ENCODE measurements at regions not wholly inside any gene's neighbourhood (a gene's known extent, or its start where the extent isn't known, plus 50 kb on each side); places are given as distances from the start of the nearest gene placed in this dataset.

DNA sequence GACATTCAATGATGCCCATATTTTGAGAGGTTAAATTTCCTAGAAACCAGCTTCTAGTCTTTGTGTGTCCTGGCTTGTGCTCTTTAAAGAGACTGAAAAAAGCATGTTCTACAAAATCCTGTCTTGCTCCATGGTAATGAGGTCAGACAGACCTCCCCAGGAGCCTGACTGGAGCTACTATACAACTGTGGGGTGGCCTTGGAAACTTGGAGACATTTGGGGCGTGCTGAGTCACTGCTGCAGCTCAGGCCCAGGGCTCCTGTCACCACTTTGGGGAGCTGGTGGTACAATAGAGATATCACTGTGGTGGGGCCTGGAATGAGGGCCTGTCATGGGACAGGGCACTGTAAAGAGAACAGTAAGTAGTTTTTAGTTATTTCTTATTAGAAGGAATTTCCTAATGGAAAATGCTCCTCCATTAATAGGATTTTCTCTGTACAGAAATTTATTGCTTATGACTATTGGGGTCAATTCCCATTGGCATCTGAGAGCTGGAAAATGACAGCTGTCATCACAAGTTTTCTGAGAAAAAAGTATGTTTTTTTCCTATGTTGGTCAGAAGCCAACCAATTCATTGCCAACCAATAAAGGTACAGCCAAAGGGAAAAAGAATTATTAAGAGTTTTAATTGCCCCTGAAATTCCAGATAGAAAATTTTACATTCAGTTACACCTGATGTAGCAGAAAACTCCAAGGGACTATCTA is 207.4 kb upstream of the JADE1 start:
- peak; percentile 58 for DNase-seq (ENCODE audit: low spot score)

DNA sequence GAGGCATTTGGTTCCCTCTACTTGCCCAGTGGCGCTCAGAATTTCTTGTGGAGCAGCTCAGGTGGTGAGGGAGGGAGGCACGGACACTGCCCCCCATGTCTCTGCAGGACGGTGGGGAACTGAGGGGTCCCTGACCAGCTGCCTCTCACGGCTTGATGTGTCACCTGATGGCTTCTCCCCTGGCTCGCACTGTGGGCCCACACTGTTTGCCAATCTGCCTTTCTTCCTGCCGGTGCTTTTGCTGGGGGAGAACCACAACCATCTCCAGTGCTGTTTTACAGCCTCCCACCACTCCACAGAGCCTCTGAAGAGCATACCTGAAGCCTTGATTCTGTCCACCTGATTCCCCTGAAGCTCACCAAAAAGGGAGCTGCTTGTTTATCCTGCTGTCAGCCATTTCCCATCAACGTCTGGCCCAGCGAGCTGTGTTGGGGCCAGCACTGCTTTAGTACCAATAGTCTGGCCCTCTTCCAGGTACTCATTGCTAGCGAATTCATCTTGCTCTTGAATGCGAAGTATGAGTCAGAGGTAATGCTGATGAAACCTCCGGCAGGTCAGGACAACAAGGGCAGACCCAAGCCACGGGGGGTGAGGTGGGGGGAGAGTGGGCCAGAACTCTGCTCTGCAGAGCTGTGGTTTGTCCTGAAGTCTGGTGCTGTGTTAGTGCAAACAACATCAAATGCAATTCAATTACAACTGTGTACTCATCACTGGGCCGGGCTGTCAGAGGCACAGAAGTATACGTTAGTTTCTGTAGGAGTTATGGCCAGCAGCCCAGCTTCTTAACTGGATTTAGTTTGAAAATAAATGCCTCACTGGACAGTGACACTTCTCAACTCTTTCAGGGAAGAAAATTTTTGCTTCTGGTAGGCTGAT is 208.3 kb upstream of the JADE1 start:
- peak; percentile 41 for DNase-seq (ENCODE audit: low spot score)

DNA sequence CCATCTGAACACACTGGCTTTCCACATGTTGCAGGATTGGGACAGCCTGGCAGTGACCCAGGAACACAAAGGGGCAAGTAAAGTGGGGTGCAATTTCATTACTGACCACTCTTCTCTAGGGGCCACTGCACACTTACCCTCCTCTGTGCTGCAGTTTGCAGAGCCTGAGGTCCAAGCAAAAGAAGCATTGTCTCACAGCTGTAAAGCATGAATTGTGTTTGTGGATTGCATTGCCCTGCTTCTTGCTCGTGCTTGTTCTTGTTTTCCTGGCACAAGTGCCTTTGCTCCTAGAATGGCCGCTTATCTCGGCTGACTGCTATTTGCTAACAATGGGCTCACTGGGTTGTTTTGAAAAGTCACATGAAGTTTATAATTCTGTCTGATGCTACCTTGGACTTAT is 209.1 kb upstream of the JADE1 start:
- no peak for DNase-seq (ENCODE audit: low spot score)

DNA sequence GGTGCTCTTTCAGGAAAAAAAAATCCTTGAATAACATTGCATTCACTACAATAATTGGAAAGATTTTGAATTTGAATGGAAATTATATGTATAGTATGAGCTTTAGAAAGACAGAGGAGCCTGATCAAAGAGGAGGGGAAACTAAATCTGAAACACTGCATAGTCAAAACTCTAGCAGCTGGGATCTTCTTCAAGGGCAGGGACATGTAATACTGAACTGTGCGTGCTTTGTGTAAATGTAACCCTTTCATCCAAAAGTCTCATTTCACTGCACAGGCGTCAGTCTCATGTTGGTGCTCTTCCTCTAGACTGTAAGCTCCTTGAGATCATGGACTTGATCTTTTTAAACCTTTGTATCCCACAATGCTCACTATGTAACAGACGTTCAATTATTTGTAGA is 212.0 kb upstream of the JADE1 start:
- no peak for DNase-seq (ENCODE audit: low spot score)

DNA sequence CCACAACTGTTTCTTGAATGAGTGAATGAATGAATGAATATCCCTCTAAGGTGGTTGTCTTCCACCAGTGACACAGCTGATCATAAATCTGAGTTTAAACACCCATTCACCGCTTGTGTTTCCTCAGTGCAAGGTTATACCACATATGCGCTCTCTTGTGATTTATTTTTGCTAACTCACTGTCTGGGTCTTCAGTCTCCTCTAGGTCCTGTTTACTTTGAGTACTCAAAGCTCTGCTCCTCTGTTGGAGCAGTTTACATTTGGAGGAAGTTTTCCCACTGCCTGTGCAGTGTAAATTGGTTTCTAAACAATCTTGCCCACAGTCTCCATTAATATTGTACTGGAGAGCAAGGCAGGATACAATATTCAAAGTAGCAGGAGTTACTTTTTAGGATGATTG is 212.6 kb upstream of the JADE1 start:
- DNase-seq (ENCODE audit: low spot score): no peak

DNA sequence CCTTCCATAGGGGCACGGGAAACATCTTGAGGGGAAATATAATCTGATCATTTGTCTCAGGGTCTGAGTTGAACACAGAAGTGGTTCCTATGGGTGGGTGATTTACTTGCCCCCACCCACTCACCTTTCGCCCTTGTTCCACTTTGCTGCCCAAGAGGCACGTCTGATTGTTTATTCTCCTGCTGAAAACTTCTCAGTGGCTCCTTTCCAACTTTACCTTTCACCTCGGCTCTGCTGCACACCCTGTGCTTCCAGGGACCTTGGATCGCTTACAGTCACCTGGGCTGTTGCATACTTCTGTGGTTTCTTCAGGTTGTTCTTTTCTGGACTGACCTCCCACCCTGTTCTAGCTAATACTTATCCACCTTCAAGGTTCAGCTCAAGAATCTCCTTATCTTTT is 213.4 kb upstream of the JADE1 start:
- DNase-seq (ENCODE audit: low spot score): no peak

DNA sequence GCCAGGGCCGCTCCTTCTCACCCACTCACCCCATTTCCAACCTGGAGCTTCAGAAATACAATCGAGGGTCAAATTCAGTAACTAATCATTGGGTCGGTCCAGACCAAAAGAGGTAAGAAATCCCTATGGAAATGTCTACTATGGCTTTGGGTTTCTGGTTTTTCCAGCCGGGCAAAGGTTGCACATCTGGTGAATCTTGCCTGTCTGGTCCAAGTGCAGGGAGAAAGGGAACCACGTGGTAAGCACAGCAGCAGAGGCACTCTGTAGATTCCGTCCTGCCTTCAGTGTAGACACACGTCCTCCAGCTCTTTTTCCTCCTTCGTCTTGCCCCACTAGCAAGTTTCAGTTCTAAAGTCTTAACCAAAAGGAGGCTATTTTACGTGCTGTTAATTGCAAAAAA is 218.0 kb upstream of the JADE1 start:
- no peak for DNase-seq (ENCODE audit: low spot score)

DNA sequence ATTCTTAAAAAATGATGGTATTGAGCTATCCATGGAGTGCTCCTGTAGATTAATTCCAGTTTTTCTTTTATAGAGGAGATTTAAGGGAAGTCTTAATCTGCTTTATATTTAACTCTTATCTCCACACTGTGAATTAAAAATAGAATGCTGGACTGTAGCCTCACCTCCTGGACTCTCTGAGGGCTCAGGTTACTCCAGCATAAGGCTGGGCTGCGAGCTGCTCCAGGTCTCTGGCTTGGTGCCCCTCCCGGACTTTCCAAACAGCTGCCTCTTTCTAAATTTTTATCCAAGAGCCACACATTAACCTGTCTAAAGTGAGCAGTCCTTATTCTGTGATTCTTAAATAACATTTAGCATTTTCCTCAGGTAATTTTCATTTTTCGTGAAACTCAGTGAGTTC is 218.7 kb upstream of the JADE1 start:
- no peak for DNase-seq (ENCODE audit: low spot score)

DNA sequence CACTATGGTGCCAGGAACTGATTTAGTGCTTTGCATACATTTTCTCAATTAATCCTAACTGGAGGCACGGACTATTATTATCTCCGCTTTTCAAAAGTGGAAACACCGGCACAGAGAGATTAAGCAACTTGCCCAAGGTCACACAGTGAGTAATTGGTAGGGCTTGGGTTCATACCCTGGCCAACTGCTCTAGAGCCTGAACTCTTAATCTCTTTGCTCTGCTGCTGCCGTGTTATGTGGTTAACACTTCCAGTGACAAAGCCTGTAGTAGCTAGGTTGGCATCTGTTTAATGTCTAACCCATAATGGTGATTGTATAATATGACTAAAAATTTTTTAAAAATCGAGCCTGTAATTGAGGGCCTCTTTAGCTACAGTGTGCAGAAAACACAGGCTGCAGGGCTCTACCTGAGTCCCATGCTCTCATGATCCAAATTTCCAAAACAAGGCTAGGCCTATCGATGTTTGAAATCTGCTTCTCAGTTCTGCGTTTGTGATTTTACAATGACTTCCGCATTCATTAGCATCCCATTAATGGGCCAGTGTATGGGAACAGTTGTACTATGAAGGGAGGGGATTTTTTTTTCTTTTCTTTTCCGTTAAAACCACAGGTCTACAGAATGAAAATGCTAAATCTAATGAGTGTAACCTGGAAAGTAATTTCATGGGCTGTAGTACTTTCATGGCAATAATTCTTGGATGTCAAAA is 219.3 kb upstream of the JADE1 start:
- no peak for DNase-seq (ENCODE audit: low spot score)

DNA sequence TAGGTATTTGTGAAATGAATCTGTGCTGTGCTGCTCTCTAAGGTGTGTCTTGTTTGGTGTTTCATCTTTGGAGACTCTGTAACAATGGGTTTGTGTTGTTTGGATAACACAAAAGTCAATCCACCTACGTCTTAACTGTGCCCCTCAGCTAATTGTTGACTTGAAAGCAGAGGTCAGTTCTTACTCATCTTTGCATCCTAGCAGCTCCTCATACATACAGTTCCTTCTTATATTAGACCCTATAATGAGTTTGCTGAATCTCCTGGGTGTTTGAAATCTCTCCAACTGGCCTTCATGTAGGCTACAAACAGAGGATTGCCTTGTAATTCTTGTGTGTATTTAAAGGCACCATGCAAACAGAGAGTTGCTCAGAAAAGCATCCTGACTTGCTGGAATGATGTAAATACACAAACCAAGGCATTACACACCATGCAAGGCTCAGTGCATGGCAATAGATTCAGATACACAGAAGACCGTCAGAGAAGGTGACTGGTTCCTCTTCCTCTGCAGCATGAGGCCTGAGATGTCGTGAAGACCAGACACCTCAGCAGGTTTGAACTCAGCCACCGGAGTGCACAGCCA is 220.0 kb upstream of the JADE1 start:
- no peak for DNase-seq (ENCODE audit: low spot score)

DNA sequence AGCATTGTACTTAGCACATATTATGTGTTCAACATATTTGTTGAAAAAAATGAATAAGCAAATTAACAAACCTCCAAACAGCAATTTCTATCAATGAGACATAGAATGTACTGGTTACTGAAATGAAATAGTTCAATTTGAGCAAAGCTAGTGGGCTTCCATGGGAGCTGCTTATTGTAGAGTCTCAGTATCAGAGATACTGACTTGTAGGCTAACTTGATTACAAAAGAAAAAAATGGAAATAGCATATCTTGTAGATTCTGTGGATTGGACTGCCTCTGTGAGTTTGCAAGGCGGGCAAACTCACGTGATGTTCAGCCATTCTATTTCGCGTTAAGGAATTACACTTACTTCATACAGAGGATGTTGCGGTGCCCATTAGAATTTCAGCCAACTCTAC is 222.1 kb upstream of the JADE1 start:
- DNase-seq (ENCODE audit: low spot score): no peak

DNA sequence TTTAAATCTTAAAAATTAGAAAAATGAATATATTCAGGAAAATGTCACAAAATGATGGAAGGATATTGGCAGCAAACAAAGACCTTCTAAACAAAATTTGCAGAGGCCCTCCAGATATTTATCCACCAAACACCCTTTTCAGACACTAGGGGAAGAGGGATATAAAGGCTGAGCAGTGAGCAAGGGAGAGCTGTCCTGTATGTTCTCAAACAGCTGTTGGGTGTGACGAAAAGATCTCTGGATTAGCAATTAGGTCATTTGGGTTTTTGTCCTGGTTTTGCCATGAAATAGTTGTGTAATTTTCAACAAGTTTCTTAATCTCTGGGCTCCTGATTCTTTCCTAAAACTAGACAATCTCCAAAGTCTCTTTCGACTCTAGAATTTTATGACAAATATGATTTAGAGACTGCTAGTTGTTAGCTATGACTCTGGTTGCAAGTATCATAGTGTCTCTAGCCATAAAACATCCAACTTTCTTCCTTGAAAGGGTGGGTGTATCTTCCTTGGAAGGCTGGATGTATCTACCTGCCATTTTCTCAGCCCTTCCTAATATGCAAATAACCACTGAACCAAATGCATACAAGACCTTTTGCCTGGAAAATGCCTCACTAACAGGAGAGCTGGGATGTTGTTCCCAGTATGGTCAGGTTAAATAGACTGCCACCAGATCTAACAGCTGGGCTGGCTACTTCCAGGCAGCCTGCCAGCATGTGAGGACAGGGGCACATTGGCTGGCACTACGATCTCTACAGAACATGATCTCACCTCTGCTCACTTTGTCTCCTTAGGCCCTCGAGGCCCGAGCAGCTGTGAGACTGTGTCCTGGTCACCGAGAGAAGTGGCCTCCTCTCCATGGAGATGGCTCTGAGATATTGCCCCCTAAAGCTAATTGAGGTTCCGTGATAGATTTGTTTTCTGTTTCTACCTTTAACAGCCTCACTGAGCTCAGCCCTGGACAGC is 225.5 kb upstream of the JADE1 start:
- DNase-seq (ENCODE audit: low spot score): no peak

DNA sequence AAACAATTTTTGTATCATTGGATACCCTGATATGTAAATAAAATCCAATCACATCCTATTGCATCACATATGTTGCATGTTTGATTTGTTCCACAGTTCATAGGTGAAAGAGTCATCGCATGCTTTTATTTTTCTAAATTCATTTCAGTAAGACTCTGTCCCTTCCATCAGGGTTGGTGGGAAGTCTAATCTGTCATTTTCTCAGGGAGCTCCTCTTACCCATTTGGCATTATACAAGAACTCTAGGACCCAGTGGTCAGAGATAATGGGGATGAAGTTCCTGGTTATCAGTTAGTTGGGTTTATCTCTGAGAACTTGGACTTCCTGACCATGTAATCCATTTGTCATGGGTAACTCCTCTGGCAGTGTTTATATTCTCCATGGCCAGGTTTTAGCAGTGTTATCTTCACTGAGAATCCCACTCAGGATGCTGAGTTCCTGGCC is 227.1 kb upstream of the JADE1 start:
- DNase-seq (ENCODE audit: low spot score): no peak

DNA sequence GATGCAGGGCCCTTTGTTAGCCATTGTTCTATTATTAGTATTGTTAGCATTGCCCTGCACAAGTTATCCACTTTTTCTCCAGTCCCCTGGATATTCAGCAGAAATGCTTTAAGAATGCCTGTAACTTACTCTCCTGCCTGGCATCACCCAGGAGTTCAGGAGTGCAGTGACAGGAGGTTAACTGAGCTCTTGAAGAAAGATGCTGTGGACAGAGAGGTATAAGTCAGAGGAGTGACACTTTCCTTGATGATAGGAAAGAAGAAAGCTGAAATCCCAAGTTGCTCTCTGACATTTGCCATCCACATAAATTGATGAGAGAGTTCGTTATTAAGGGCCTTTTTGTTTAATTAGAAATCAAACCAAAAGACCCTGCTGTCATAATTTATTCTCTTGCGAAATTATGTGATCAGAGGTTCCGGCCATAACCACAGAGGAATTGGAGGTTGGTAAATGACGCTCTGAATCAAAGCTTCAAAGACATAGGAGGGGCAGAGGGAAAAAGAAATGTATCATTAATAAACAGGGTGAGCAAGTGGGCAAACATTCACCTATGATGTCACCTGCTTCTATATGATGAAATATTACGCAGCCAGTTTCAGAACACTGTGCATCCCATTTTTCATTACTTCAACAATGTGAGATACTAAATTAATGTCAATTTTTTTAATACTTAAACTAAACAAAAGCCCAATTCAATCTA is 230.2 kb upstream of the JADE1 start:
- DNase-seq (ENCODE audit: low spot score): no peak

DNA sequence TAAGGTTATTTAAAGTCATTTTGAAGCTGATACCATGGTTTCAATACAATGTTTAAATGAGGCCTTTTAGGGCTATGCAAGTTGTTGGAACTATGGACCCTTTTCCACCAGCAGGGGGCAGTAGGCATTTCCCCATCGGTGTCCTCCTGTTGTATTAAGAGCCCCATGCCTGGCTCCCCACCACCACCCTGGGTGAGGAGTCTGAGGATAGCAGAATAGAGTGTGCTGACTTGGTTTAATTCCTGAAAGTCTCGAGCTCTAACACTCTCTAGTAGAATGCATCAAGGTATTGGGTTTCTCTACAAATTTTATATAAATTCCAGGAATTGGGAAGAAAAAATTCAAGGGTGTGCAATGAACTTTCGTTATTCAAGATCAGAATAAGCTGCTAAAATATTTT is 234.8 kb upstream of the JADE1 start:
- DNase-seq (ENCODE audit: low spot score): peak; percentile 76

DNA sequence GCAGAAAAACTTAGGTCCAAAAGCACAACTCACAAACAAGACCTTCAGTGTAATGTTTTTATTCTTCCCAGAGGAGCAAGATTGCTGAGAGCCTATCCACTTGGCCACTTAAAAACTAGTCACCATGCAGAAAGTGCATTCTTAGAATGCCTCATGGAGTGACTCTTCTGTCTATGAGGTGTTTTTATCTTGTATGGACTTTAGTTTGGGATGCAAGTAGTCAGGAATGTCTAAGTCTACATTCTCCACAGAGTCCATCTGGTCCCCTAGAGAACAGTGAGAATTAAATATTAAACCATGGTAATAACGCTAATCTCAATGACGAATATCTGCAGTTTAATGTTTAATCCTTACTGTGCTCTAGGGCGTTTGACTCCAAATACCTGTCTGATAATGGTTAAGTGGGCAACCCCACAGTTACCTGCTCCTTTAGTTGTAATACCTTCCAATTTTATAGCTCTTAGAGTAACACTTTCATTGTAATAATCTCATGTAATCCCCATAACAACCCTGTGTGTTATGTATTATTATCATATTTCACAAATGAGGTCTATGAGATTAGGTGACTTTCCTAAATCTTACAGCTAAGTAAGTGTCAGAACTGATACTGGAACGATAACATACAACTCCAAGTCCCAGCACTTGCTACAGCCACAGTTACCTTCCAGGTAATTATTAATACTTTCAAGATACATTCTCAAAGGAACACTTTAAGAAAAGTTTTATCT is 235.6 kb upstream of the JADE1 start:
- DNase-seq (ENCODE audit: low spot score): no peak

DNA sequence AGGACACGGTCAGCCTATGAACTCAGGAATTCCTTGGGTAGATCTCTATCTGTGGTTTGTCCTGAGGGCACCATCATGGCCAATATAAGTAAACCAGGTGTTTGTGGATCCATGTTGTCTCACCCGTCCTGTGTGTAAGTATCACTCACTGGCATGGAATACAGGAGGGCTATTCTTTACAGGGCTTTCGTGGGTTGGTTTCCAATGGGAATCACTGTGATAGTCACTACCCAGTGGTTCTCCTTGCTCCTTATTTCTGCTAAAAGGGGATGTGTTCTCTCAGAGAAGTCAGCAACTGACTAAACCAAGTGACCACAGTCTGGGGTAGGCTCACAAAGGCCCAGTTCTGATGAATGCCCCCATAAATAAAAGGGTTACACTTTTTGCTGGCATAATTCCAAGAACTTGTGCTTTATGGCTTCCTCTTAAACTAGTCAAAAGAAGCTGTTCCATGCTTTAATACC is 236.7 kb upstream of the JADE1 start:
- no peak for DNase-seq (ENCODE audit: low spot score)

DNA sequence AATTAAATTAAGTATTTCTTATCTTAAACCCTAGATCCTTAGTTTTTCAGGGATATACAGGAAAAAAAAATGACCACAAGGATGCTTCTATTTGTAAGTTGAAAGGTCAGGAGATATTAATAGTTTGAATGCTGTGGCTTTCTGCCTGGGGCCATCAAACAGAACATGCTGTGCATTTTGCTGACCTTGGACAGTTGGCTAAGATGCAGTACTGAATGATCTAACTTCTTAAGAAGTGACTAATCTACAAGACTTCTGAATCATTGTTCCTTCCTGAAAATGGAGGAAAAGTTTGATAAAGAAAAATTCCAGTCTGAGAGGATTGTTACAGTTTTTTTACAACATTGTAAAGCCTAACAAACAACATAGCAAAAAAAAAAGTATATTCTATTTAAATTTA is 237.8 kb upstream of the JADE1 start:
- DNase-seq (ENCODE audit: low spot score): no peak

DNA sequence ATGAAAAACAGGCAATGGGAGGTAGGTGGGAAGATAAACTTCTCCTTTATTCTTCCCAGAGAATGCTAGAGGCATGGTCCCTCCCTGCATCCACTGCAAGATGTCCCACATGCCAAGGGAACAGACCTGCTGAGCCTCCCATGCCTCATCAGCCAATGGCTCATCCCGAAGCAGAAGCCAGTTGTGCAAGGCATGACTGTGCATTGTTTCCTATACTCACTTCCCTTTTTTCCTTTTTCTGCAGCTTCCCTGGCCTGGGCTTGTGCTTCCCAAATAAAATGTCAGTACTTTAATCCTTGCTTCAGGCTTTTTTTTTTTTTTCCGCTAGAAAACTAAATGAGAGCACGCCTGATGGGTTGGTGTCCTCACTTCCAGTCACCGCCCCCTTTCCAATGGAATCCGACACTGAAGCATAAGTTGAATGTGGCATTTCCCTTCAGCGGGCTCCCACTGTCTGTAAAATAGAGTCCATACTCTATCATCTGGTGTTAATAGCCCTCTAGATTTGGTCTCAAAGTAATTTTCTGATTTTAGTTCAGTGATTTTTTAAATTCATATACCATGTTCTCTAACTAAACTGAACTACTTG is 239.0 kb upstream of the JADE1 start:
- DNase-seq (ENCODE audit: low spot score): no peak

DNA sequence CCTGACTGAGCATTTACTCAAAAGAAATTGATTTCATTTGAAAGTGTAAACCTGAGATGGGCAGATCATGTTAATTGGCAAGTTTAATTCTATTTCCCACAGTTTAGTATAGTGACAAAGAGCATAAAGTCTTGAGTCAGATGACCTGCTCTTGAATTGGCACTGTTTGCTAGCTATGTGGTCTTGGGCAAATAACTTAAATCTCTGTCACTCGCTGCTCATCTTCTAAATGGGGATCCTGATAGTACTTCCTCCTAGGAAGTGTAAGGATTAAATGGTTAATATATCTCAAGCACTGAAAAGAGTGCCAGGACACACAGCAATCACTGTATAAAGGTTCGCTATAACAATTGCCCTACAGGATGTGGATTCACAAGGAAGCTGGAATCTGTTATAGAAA is 242.8 kb upstream of the JADE1 start:
- no peak for DNase-seq (ENCODE audit: low spot score)

All from hematopoietic multipotent progenitor cell treated with erythropoietin and hydrocortisone succinate and interleukin-3 and kit ligand, for 15 days (in vitro differentiated cells).